CD4-positive, alpha-beta memory T cell (primary cell): ENCODE measurements at regions not wholly inside any gene's neighbourhood (a gene's known extent, or its start where the extent isn't known, plus 50 kb on each side); places are given as distances from the start of the nearest gene placed in this dataset.

Experiments used
- CTCF ChIA-PET: fragments of 350-600 bp; sonication (Branson Sonifier 250); formaldehyde crosslinking; loops from one replicate; lab custom pipeline; 2021; ENCODE audit warnings: inconsistent platforms; ENCODE audit not compliant: partially characterized antibody; lab: Charles Lee
- POLR2A ChIA-PET: fragments of 350-600 bp; sonication (Branson Sonifier 250); formaldehyde crosslinking; loops from one replicate; lab custom pipeline; 2021; ENCODE audit not compliant: partially characterized antibody; lab: Charles Lee
- DNase-seq, 5 donors: peaks; one replicate each; pipeline versions ENCODE4 v3.0.0 to v3.0.0-alpha.2; 2020 to 2022; ENCODE audit warnings: mixed read lengths in 1 of 5
- H3K27ac ChIP-seq: one replicate; pipeline ENCODE4 v1.7.0; 2013; ENCODE audit warnings: low read depth, low read length
- H3K27me3 ChIP-seq: 2 replicates; pipeline ENCODE4 v1.7.0; 2013; ENCODE audit warnings: mild to moderate bottlenecking, low read length, moderate library complexity; ENCODE audit not compliant: insufficient read depth
- H3K36me3 ChIP-seq: 2 replicates; pipeline ENCODE4 v1.7.0; 2013; ENCODE audit warnings: mild to moderate bottlenecking, low read length, moderate library complexity; ENCODE audit not compliant: insufficient read depth
- H3K4me1 ChIP-seq: 2 replicates; pipeline ENCODE4 v1.7.0; 2013; ENCODE audit warnings: mild to moderate bottlenecking, low read length, moderate library complexity; ENCODE audit not compliant: insufficient read depth
- H3K4me3 ChIP-seq, 2 donors: one replicate each; pipeline ENCODE4 v1.7.0; 2013; ENCODE audit warnings: low read length in 2 of 2, mild to moderate bottlenecking in 1 of 2
- H3K9me3 ChIP-seq, 2 donors: one replicate each; pipeline ENCODE4 v1.7.0; 2013; ENCODE audit warnings: low read length in 2 of 2, control low read depth in 1 of 2; ENCODE audit not compliant: control insufficient read depth in 1 of 2
- H3K27ac Mint-ChIP-seq, 7 donors: one replicate each; pipeline ENCODE4 v1.8.0; 2020 to 2021; ENCODE audit warnings: mixed read lengths in 7 of 7, mild to moderate bottlenecking in 6 of 7, inconsistent platforms in 3 of 7, moderate library complexity in 3 of 7
- H3K27me3 Mint-ChIP-seq, 2 donors: one replicate each; pipeline ENCODE4 v1.8.0; 2020 to 2021; ENCODE audit warnings: mixed read lengths in 2 of 2
- H3K36me3 Mint-ChIP-seq, 2 donors: one replicate each; pipeline ENCODE4 v1.8.0; 2020 to 2021; ENCODE audit warnings: mixed read lengths in 2 of 2, inconsistent platforms in 1 of 2, mild to moderate bottlenecking in 1 of 2
- H3K4me1 Mint-ChIP-seq, 4 donors: one replicate each; pipeline ENCODE4 v1.8.0; 2020 to 2021; ENCODE audit warnings: mixed read lengths in 4 of 4, mild to moderate bottlenecking in 1 of 4
- H3K4me3 Mint-ChIP-seq, 8 donors: one replicate each; pipeline ENCODE4 v1.8.0; 2020 to 2021; ENCODE audit warnings: mixed read lengths in 8 of 8, mild to moderate bottlenecking in 7 of 8, moderate library complexity in 6 of 8, inconsistent platforms in 3 of 8
- H3K9me3 Mint-ChIP-seq, 8 donors: one replicate each; pipeline ENCODE4 v1.8.0; 2020 to 2021; ENCODE audit warnings: mixed read lengths in 8 of 8, mild to moderate bottlenecking in 5 of 8, inconsistent platforms in 3 of 8, moderate library complexity in 1 of 8
- intact Hi-C: fragments of 100-400 bp; cut with micrococcal nuclease; formaldehyde crosslinking; loops from one replicate; pipeline ENCODE4 v1.15.1; 2023

- H3K27me3 ChIP-seq, result no peaks in the 10 kb centered on the region
- peaks cover 10 to 17% of the 10 kb centered on the region in 2 donors for H3K27me3 Mint-ChIP-seq
- intact Hi-C loops, result no loop called here
- H3K27ac ChIP-seq, result no peak overlapping the region
- no peak for DNase-seq
- H3K4me3 ChIP-seq, result no peak overlapping the region
- no peaks in the 10 kb centered on the region for H3K9me3 ChIP-seq
- no peaks in the 10 kb centered on the region for H3K36me3 Mint-ChIP-seq
- no peaks in the 10 kb centered on the region for H3K36me3 ChIP-seq
- no peaks in the 10 kb centered on the region for H3K4me1 Mint-ChIP-seq
- ChIA-PET CTCF (no interaction called here), POLR2A (no interaction called here)
- H3K9me3 Mint-ChIP-seq, result no peaks in the 10 kb centered on the region
- H3K4me3 Mint-ChIP-seq, result no peak overlapping the region
- no peaks in the 10 kb centered on the region for H3K4me1 ChIP-seq
- no peak overlapping the region for H3K27ac Mint-ChIP-seq
These were observed 91.2 kb downstream of the RBFOX3 start for GRCh38 chr17:79519601-79520000.

DNA sequence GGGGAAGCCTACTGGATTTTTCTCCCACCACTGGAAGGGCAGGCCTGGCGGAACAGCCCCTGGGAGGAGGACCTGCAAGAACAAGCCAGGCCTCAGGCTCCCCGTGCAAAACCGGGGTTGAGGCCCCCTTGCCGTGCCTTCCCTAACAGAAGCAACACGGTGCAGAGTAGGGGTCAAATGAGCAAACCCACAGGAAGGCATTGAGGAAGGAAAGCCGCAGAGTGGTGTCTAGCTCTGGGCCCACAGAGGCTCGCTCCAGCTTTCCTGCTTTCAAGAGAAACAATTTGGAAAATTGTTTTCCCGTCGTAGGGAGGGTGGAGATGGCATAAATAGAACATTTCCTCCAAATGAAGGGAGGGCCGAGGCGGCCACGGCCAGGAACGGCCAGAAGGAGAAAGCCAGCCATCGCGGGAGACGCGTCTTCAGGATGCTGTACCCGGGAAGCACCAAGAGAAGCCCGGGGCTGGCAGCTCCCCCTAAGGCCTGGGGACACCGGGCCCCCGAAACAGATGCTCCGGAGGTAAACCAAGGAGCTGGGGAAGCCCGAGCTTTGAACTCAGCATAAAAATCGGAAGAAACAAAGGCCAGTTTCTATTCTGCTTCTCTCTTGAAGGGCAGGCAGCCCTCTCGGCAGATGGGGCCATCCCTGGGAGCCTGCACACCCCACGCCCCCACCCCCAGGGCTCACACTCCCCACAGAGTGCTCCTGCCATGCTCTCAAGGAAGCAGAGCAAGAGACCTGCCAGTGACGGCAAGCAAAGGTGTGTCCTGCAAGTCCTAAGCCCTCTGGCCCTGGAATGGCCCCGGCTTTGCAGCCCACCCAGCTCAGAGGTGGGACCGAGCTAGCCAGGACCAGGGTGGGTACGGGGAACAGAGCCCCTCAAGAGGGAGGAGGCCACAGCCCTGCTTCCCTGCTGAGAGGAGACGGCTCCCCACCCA lies 92.0 kb downstream of the RBFOX3 start:
- Mint-ChIP-seq H3K4me1 (no peaks in the 10 kb centered on the region), H3K9me3 (no peaks in the 10 kb centered on the region), H3K27me3 (peaks cover 6 to 17% of the 10 kb centered on the region in 2 donors), H3K27ac (no peak overlapping the region), H3K4me3 (no peak overlapping the region), H3K36me3 (no peaks in the 10 kb centered on the region)
- Histone ChIP-seq H3K27ac (no peak overlapping the region), H3K4me3 (no peak overlapping the region), H3K9me3 (no peaks in the 10 kb centered on the region), H3K4me1 (no peaks in the 10 kb centered on the region), H3K36me3 (no peaks in the 10 kb centered on the region), H3K27me3 (no peaks in the 10 kb centered on the region)
- CTCF ChIA-PET, result no interaction called here
- POLR2A ChIA-PET, result no interaction called here
- intact Hi-C loops, result no loop called here
- DNase-seq, result no peak

DNA sequence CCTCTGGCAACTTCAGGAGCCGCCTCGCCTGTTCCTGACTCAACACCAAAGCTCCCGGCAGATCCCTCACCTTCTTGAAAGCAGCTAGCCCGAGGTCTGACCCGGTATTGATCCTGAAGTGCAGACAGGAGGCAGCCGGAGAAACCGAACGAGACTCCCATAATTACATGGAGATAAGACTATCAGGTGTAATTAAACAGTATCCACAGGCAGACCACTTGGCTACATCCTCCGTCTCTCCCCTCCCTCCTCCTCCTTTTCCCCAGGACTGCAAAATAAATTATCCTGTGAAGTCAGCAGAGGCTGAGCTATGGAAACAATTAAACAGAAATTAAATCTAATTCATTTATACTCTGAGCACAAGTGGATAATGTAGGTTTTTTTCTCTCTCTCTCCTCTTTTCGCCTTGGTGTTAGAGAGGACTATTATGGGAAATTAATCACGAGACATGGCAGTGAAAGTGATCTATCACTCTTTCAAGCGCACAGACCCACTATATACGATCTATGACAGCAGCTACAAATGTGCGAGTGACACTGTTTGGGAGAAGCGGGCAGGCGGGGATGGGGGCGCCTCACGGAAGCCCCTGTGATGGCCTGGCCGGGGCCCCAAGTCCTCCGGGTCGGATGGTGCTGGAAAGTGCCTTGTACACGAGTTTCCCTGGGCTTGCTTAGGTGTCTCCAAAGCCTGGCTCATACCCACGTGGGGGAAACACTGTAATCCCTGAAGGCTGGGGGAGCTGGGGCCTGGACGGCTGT lies 92.8 kb downstream of the RBFOX3 start:
- Mint-ChIP-seq H3K9me3 (no peaks in the 10 kb centered on the region), H3K27ac (no peak overlapping the region), H3K36me3 (no peaks in the 10 kb centered on the region), H3K4me3 (no peak overlapping the region), H3K27me3 (peaks cover 5 to 12% of the 10 kb centered on the region in 2 donors), H3K4me1 (no peaks in the 10 kb centered on the region)
- Histone ChIP-seq H3K9me3 (no peaks in the 10 kb centered on the region), H3K36me3 (no peaks in the 10 kb centered on the region), H3K4me3 (no peak overlapping the region), H3K27me3 (no peaks in the 10 kb centered on the region), H3K27ac (no peak overlapping the region), H3K4me1 (no peaks in the 10 kb centered on the region)
- intact Hi-C loops, result no loop called here
- no peak for DNase-seq
- ChIA-PET CTCF (no interaction called here), POLR2A (no interaction called here)

DNA sequence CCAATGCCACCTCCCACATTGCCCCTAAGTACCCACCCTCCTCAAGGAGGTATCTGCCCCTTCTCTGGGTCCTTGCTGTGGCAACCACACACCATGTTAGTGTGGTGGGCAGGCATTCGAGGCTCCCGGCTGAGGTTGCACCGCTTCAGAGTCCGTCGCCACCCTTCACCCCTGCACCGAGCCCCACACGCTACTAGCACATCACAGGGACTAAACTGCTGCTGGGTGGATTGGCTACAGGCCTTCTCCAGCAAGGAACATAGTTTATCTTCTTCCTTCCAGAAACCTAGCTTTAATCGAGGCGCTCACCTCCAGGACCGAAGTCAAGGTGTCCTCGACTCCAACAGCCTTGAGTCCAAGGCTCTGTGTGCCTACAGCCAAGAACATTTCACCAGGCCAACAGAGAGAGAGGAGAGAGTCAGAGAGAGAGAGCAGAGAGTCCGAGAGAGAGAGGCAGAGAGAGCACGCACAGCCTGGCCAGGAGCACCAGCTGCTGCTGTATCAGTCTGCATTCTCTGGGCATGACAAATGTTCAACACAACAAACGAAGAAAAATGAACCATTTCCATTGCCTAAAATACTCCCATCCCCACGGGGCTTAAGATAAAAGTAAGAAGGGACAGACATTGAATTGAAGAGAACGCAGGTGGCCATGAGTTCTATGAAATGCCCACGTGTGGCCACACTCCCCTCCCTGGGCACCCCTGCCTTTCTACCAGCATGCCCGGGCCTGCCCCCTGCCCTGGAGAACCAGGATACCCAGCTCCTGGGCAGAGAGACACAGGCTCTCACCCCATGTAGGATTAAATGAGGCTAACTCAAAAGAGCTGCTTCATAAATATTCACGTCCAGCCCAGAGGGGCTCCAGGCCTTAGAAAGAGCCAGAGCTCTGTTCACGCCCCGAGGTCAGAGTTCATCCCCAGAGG lies 94.9 kb downstream of the RBFOX3 start:
- no peaks in the 10 kb centered on the region for H3K9me3 ChIP-seq
- Mint-ChIP-seq H3K4me3 (no peak overlapping the region), H3K27me3 (peaks cover 5 to 12% of the 10 kb centered on the region in 2 donors), H3K27ac (no peak overlapping the region), H3K4me1 (no peaks in the 10 kb centered on the region), H3K9me3 (peaks cover 0 to 3% (median 0%) of the 10 kb centered on the region in 8 donors), H3K36me3 (no peaks in the 10 kb centered on the region)
- no peak overlapping the region for H3K27ac ChIP-seq
- no peak overlapping the region for H3K4me3 ChIP-seq
- ChIA-PET POLR2A (no interaction called here), CTCF (no interaction called here)
- DNase-seq, result no peak
- H3K36me3 ChIP-seq, result no peaks in the 10 kb centered on the region
- intact Hi-C loops, result no loop called here
- H3K4me1 ChIP-seq, result no peaks in the 10 kb centered on the region
- no peaks in the 10 kb centered on the region for H3K27me3 ChIP-seq

GRCh38 chr17:79515110-79515509 lies 95.7 kb downstream of the RBFOX3 start:
- Histone ChIP-seq H3K27ac (no peak overlapping the region), H3K4me3 (no peak overlapping the region), H3K4me1 (no peaks in the 10 kb centered on the region), H3K9me3 (no peaks in the 10 kb centered on the region), H3K27me3 (no peaks in the 10 kb centered on the region), H3K36me3 (no peaks in the 10 kb centered on the region)
- ChIA-PET CTCF (no interaction called here), POLR2A (no interaction called here)
- intact Hi-C loops, result no loop called here
- no peak for DNase-seq
- H3K9me3 Mint-ChIP-seq, result peaks cover 0 to 3% (median 0%) of the 10 kb centered on the region in 8 donors
- H3K36me3 Mint-ChIP-seq, result no peaks in the 10 kb centered on the region
- no peak overlapping the region for H3K27ac Mint-ChIP-seq
- peaks cover 5 to 12% of the 10 kb centered on the region in 2 donors for H3K27me3 Mint-ChIP-seq
- no peak overlapping the region for H3K4me3 Mint-ChIP-seq
- no peaks in the 10 kb centered on the region for H3K4me1 Mint-ChIP-seq

DNA sequence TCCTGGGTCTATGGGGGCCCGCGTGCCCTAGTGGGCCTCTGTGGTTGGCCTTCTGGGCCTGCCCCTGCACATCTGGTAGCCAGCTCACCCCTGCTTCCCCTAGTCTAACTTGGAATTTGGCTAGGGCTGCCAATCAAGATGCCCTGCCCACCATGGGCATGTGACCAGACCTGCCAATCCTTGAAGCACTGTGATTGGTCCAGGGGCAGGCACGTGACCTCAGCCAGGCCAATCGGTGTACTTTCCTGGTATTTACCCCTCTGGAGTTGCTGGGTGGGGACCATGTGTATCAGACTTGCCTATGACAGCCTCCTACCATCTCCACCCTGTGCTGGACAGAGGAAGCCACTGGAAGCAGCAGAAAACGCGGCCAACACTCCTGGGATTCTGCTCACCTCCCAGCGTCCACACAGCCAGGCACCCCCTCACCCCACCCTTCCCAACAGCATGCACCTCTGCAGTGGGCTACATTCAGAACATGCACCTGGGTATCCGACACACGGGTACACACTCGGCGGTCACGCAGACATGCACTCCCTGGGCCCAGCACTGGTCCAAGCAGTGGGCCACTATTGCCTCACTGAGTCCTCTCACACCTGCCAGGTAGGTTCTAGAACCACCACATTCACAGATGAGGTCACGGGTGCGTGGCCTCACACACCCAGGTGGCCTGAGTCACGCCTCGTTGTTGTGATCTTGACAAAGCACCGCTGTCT lies 96.9 kb downstream of the RBFOX3 start:
- Mint-ChIP-seq H3K27me3 (peaks cover 5 to 12% of the 10 kb centered on the region in 2 donors), H3K36me3 (no peaks in the 10 kb centered on the region), H3K9me3 (peaks cover 0 to 3% (median 0%) of the 10 kb centered on the region in 8 donors), H3K4me3 (no peak overlapping the region), H3K4me1 (no peaks in the 10 kb centered on the region), H3K27ac (no peak overlapping the region)
- H3K27ac ChIP-seq, result no peak overlapping the region
- no peak overlapping the region for H3K4me3 ChIP-seq
- H3K4me1 ChIP-seq, result no peaks in the 10 kb centered on the region
- no peaks in the 10 kb centered on the region for H3K27me3 ChIP-seq
- H3K9me3 ChIP-seq, result no peaks in the 10 kb centered on the region
- intact Hi-C loops, result no loop called here
- ChIA-PET POLR2A (no interaction called here), CTCF (no interaction called here)
- no peaks in the 10 kb centered on the region for H3K36me3 ChIP-seq
- no peak for DNase-seq
